ENCODE measurements at regions not wholly inside any gene's neighbourhood (a gene's known extent, or its start where the extent isn't known, plus 50 kb on each side); places are given as distances from the start of the nearest gene placed in this dataset.

- peaks cover 22% of the 10 kb centered on the region for H3F3A ChIP-seq (replicated peaks; ENCODE audit: insufficient read depth)
- WGBS (ENCODE audit: low lambda C conversion rate), result 54% methylated on average over 14 of the region's 18 CpGs
- H3K9me3 ChIP-seq, result no peaks in the 10 kb centered on the region
- H3K27ac ChIP-seq (ENCODE audit: low read depth in 2 of 2, low read length in 1 of 2), result peak overlapping the region; percentile 70 to 76
- DNase-seq, result no peak
- H3K4me1 ChIP-seq (ENCODE audit: control insufficient read depth in 1 of 2, insufficient read depth in 2 of 2, low read depth in 1 of 2, low read length in 1 of 2), result peaks cover 25 to 31% of the 10 kb centered on the region in 2 experiments; a peak in 3 of 4 replicates
- H3K27me3 ChIP-seq (ENCODE audit: insufficient read depth), result no peaks in the 10 kb centered on the region
- H4K20me1 ChIP-seq (ENCODE audit: insufficient read depth), result no peaks in the 10 kb centered on the region
- no peaks in the 10 kb centered on the region for H3K79me2 ChIP-seq (ENCODE audit: insufficient read depth)
- TF ChIP-seq RAD21 (IDR thresholded peaks at IDR 0.05; ENCODE audit: low read length) (no peak), RXRA (IDR thresholded peaks at IDR 0.05; ENCODE audit: borderline replicate concordance, low read depth) (no peak), MAX (IDR thresholded peaks at IDR 0.05; ENCODE audit: low read depth) (no peak), USF1 (IDR thresholded peaks at IDR 0.05; ENCODE audit: borderline replicate concordance, low read depth) (no peak), GABPA (IDR thresholded peaks at IDR 0.05; ENCODE audit: low read depth) (no peak), FOSL2 (IDR thresholded peaks at IDR 0.05; ENCODE audit: borderline replicate concordance, low read depth) (no peak), POLR2AphosphoS5 (IDR thresholded peaks at IDR 0.05; ENCODE audit: low read depth, low read length) (no peak), RCOR1 (IDR thresholded peaks at IDR 0.05; ENCODE audit: low read length) (no peak), NFIC (IDR thresholded peaks at IDR 0.05; ENCODE audit: borderline replicate concordance) (no peak), REST (IDR thresholded peaks at IDR 0.05; ENCODE audit: low read depth, low read length) (no peak), JUND (IDR thresholded peaks at IDR 0.05) (no peak), FOXM1 (IDR thresholded peaks at IDR 0.05; ENCODE audit: low read depth) (no peak), FOXJ3 (CRISPR knock-in tag; IDR thresholded peaks at IDR 0.05) (no peak), IRF3 (IDR thresholded peaks at IDR 0.05; ENCODE audit: low read depth, low read length) (no peak), PBX3 (IDR thresholded peaks at IDR 0.05) (no peak), TAF1 (IDR thresholded peaks at IDR 0.05; ENCODE audit: borderline replicate concordance, low read depth, low read length) (no peak), SMC3 (IDR thresholded peaks at IDR 0.05; ENCODE audit: low read depth, low read length) (no peak), TCF12 (IDR thresholded peaks at IDR 0.05) (no peak), ZBTB33 (IDR thresholded peaks at IDR 0.05; ENCODE audit: borderline replicate concordance, low read depth) (no peak)
- 0 out of 2 replicates have a peak overlapping the region, but pooled peaks have one; percentile 20 for H3K9ac ChIP-seq
- H3K36me3 ChIP-seq (replicated peaks in 1 of 2; ENCODE audit: control insufficient read depth in 1 of 2, insufficient read depth in 2 of 2, low read length in 1 of 2), result no peaks in the 10 kb centered on the region
- H3K9me2 ChIP-seq, result no peaks in the 10 kb centered on the region
- POLR2A ChIA-PET, result no interaction called here
- peak overlapping the region; percentile 44; the same call in 1 of the 2 replicates for H3K4me2 ChIP-seq
- CTCF ChIA-PET, result no interaction called here
- H2AFZ ChIP-seq (ENCODE audit: low read depth), result no peak overlapping the region
- H3K4me3 ChIP-seq (ENCODE audit: low read depth in 2 of 2, low read length in 1 of 2), result no peak overlapping the region
These were observed 341.5 kb downstream of the BCOR start for GRCh38 chrX:39756086-39756883.
